Lower leg skin (tissue), 3 donors: ENCODE measurements at regions not wholly inside any gene's neighbourhood (a gene's known extent, or its start where the extent isn't known, plus 50 kb on each side); places are given as distances from the start of the nearest gene placed in this dataset.

Experiments
- CTCF ChIP-seq, 3 donors: fragments of 450-650 bp; IDR thresholded peaks; one replicate each; pipeline ENCODE4 v1.5.1; 2016; ENCODE audit warnings: antibody characterized with exemption in 3 of 3, mild to moderate bottlenecking in 3 of 3, moderate library complexity in 2 of 3
- POLR2A ChIP-seq, 2 donors: fragments of 450-650 bp; IDR thresholded peaks; one replicate each; pipeline ENCODE4 v1.6.1; 2016 to 2017; ENCODE audit warnings: antibody characterized with exemption in 2 of 2, mild to moderate bottlenecking in 1 of 2, moderate library complexity in 1 of 2

GRCh38 chr10:6642876-6643275, 62.8 kb upstream of the PRKCQ start:
- TF ChIP-seq CTCF (IDR thresholded peaks at IDR 0.05) (no peak), POLR2A (IDR thresholded peaks at IDR 0.05) (no peak)
